HEK293T (cell line): ENCODE measurements at regions not wholly inside any gene's neighbourhood (a gene's known extent, or its start where the extent isn't known, plus 50 kb on each side); places are given as distances from the start of the nearest gene placed in this dataset.

Experiments
- FOXA1 ChIP-seq: fragments of 450-650 bp; IDR thresholded peaks from 2 replicates; pipeline ENCODE4 v1.6.1; 2016; ENCODE audit warnings: mild to moderate bottlenecking
- FOXM1 ChIP-seq: fragments of 450-650 bp; IDR thresholded peaks from 2 replicates; pipeline ENCODE4 v1.6.1; 2017; ENCODE audit warnings: mild to moderate bottlenecking, borderline replicate concordance
- HDGF ChIP-seq: fragments of 450-650 bp; IDR thresholded peaks from 2 replicates; pipeline ENCODE4 v1.6.1; 2017; ENCODE audit warnings: antibody characterized with exemption, borderline replicate concordance
- L3MBTL2 ChIP-seq: fragments of 450-650 bp; conservative IDR thresholded peaks from 2 replicates; pipeline ENCODE4 v1.6.1; 2016; ENCODE audit warnings: mild to moderate bottlenecking
- SP1 ChIP-seq: fragments of 450-650 bp; IDR thresholded peaks from 2 replicates; pipeline ENCODE4 v1.6.1; 2017

DNA sequence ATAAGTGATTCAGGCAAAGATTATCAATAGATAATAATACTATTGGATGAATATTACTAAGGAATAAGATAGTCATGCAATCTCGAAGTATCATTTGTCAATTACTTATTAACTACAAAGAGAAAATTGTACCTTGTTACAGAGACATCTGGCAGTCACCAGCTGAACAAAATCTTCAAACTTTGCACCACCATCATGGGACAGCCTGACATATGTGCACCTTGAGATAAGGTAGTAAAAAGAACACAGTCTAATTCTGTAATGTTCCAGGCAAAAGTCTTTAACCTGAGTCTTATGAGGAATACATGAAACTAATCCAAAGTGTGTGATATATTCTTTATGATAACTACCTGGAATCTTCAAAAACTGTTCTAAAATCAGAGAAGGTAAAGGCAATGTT is 423.0 kb upstream of the ZNF608 start:
- TF ChIP-seq L3MBTL2 (no peak), FOXA1 (no peak), FOXM1 (no peak), HDGF (no peak), SP1 (no peak)
